SHP77 (cell line): ENCODE measurements at regions not wholly inside any gene's neighbourhood (a gene's known extent, or its start where the extent isn't known, plus 50 kb on each side); places are given as distances from the start of the nearest gene placed in this dataset.

Experiments used
- DNase-seq, 2 experiments: peaks; one replicate each; lab custom pipeline; 2025; lab: John Stamatoyannopoulos, UW

GRCh38 chr5:68942169-68942568 lies 151.6 kb upstream of the SLC30A5 start:
- no peak for DNase-seq

- no peak for DNase-seq
Observed at GRCh38 chr5:68946728-68947127, 147.1 kb upstream of the SLC30A5 start.

- DNase-seq: no peak
Observed at GRCh38 chr5:68947986-68948385, 145.8 kb upstream of the SLC30A5 start.

- DNase-seq: no peak
Observed at GRCh38 chr5:68949256-68949655, 144.6 kb upstream of the SLC30A5 start.

GRCh38 chr5:68949711-68950110 lies 144.1 kb upstream of the SLC30A5 start:
- no peak for DNase-seq

GRCh38 chr5:68950125-68950524 lies 143.7 kb upstream of the SLC30A5 start:
- no peak for DNase-seq

GRCh38 chr5:68950930-68951329 lies 142.9 kb upstream of the SLC30A5 start:
- DNase-seq: no peak

GRCh38 chr5:68953231-68953874 lies 140.5 kb upstream of the SLC30A5 start:
- DNase-seq: no peak

GRCh38 chr5:68953875-68954617 lies 139.8 kb upstream of the SLC30A5 start:
- DNase-seq: no peak

- no peak for DNase-seq
Observed at GRCh38 chr5:68954618-68954910, 139.2 kb upstream of the SLC30A5 start.

- no peak for DNase-seq
Observed at GRCh38 chr5:68957591-68957990, 136.2 kb upstream of the SLC30A5 start.

GRCh38 chr5:68958428-68958827 lies 135.4 kb upstream of the SLC30A5 start:
- DNase-seq: no peak

GRCh38 chr5:68960456-68960855 lies 133.4 kb upstream of the SLC30A5 start:
- DNase-seq: no peak

GRCh38 chr5:68960961-68961360 lies 132.9 kb upstream of the SLC30A5 start:
- DNase-seq: no peak

- no peak for DNase-seq
Observed at GRCh38 chr5:68961762-68962161, 132.1 kb upstream of the SLC30A5 start.

- peak; percentile 51 to 65 for DNase-seq
Observed at GRCh38 chr5:68962757-68963484, 130.9 kb upstream of the SLC30A5 start.

GRCh38 chr5:68964679-68965078 lies 129.1 kb upstream of the SLC30A5 start:
- no peak for DNase-seq

GRCh38 chr5:68965926-68966325 lies 127.9 kb upstream of the SLC30A5 start:
- no peak for DNase-seq

- DNase-seq: no peak
Observed at GRCh38 chr5:68966596-68966995, 127.2 kb upstream of the SLC30A5 start.

GRCh38 chr5:68968429-68968828 lies 125.4 kb upstream of the SLC30A5 start:
- DNase-seq: no peak

GRCh38 chr5:68970617-68971016 lies 123.2 kb upstream of the SLC30A5 start:
- DNase-seq: no peak

- DNase-seq: no peak
Observed at GRCh38 chr5:68973696-68974095, 120.1 kb upstream of the SLC30A5 start.

GRCh38 chr5:68983043-68983442 lies 110.8 kb upstream of the SLC30A5 start:
- no peak for DNase-seq
